Inferior parietal cortex (tissue), 1 donor: ENCODE measurements at regions not wholly inside any gene's neighbourhood (a gene's known extent, or its start where the extent isn't known, plus 50 kb on each side); places are given as distances from the start of the nearest gene placed in this dataset.

Experiments
- DNase-seq: peaks from one replicate; pipeline ENCODE4 v3.0.0-alpha.2; 2016; ENCODE audit errors: extremely low spot score

GRCh38 chr9:119509291-119509905 is 140.2 kb upstream of the BRINP1 start:
- no peak for DNase-seq

- no peak for DNase-seq
These were observed 132.1 kb upstream of the BRINP1 start for GRCh38 chr9:119501374-119501773.

- DNase-seq: peak; percentile 27
These were observed 131.0 kb upstream of the BRINP1 start for GRCh38 chr9:119500072-119500771.

GRCh38 chr9:119487118-119487827 is 118.0 kb upstream of the BRINP1 start:
- no peak for DNase-seq

- no peak for DNase-seq
These were observed 113.9 kb upstream of the BRINP1 start for GRCh38 chr9:119483153-119483552.

GRCh38 chr9:119477197-119477596 is 108.0 kb upstream of the BRINP1 start:
- DNase-seq: no peak

GRCh38 chr9:119458068-119458467 is 88.8 kb upstream of the BRINP1 start:
- no peak for DNase-seq

GRCh38 chr9:119453980-119454379 is 84.7 kb upstream of the BRINP1 start:
- DNase-seq: no peak

- DNase-seq: no peak
These were observed 84.3 kb upstream of the BRINP1 start for GRCh38 chr9:119453490-119453911.

- DNase-seq: no peak
These were observed 82.2 kb upstream of the BRINP1 start for GRCh38 chr9:119451426-119451825.

- no peak for DNase-seq
These were observed 73.9 kb upstream of the BRINP1 start for GRCh38 chr9:119443179-119443578.

GRCh38 chr9:119441832-119442231 is 72.6 kb upstream of the BRINP1 start:
- DNase-seq: no peak

- DNase-seq: no peak
These were observed 72.1 kb upstream of the BRINP1 start for GRCh38 chr9:119441338-119441737.

- DNase-seq: no peak
These were observed 67.0 kb upstream of the BRINP1 start for GRCh38 chr9:119436261-119436660.

- DNase-seq: no peak
These were observed 65.8 kb upstream of the BRINP1 start for GRCh38 chr9:119435076-119435475.

- no peak for DNase-seq
These were observed 63.2 kb upstream of the BRINP1 start for GRCh38 chr9:119432428-119432827.

- DNase-seq: no peak
These were observed 60.1 kb upstream of the BRINP1 start for GRCh38 chr9:119429302-119429701.

- DNase-seq: no peak
These were observed 51.0 kb upstream of the BRINP1 start for GRCh38 chr9:119420231-119420630.
